GM18505 (cell line): ENCODE measurements at regions not wholly inside any gene's neighbourhood (a gene's known extent, or its start where the extent isn't known, plus 50 kb on each side); places are given as distances from the start of the nearest gene placed in this dataset.
A peak's percentile ranks its signal among the peaks of the same experiment; 100 is the strongest.

Source experiments
- ATAC-seq: cut with Tn5 transposase; IDR thresholded peaks from one replicate; pipeline ENCODE4 v1.9.1; 2021; ENCODE audit not compliant: unreplicated experiment
- POLR2A ChIP-seq: IDR thresholded peaks from 4 replicates; pipeline ENCODE4 v1.6.1; 2011; ENCODE audit warnings: borderline replicate concordance; ENCODE audit not compliant: insufficient read depth, insufficient read length; ENCODE audit errors: extremely low read depth

DNA sequence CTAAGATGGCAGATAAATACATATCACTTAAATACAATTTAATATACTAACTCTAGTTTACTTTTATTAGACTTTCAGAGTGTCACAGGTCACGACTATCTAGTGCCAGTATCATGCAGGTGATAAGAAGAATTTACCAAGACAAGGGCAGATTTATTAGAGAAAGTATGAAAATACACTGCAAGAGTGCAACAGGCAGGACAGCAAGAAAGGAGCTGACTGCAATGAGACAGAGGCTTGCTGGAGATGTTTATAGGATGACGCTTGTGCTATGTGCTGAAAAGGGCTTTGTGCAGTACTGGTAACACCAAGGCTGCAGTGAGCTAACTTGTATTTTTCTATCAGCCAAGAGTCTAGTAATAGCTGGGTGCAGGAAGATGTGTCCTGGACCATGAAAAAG lies 96.7 kb upstream of the QRFPR start:
- no peak for TF ChIP-seq POLR2A
- no peak for ATAC-seq

DNA sequence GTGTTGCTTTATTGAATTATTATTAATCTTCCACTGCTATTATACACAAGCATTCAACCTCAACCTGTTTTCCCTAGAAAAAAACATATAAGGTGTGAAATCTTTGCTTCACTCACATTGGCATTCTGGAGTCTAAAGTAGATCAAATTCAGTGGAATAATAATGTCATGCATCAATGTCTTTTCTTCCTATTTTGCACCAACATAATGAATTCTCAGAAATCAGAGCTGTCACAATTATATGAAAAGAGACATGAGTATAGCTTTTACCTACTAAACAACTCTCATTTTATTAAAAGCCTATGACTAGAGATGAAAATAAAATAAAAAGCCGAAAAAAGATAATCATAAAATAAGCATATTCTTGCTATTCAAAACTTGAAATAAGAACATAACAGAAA lies 96.3 kb upstream of the QRFPR start:
- ATAC-seq = no peak
- TF ChIP-seq POLR2A = no peak

DNA sequence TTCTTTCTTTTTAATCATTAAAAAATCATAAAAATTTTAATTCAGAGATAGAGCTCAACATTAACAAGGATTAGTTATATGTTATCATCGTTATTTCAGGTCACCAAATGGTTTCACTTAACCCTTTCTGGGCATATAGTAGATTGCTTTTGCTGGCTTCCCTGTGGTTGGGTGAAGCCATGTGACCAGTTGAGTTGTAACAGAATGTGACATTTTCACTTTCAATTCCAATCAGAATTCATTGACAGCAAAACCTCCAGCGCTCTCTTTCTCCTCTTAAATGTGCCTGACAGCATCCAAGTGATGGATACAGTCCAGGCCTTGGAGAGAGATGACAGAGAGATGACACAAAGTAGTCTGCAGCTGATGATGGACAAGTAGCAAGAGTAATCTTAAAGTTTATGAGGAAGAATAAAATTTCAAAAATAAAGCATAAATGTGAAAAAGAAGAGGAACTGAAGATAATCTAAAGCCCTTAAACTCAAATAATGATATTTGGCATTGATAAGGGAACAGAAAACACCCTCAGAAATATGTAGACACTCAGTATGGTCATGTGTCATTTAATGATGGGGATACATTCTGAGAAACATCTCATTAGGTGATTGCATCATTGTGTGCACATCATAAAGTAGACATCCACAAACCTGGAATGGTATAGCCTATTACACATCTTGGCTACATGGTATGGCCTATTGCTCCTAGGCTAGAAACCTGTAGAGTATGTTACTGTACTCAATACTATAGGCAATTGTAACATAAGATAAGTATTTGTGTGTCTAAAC lies 92.3 kb upstream of the QRFPR start:
- ATAC-seq = peak; percentile 82
- no peak for TF ChIP-seq POLR2A

DNA sequence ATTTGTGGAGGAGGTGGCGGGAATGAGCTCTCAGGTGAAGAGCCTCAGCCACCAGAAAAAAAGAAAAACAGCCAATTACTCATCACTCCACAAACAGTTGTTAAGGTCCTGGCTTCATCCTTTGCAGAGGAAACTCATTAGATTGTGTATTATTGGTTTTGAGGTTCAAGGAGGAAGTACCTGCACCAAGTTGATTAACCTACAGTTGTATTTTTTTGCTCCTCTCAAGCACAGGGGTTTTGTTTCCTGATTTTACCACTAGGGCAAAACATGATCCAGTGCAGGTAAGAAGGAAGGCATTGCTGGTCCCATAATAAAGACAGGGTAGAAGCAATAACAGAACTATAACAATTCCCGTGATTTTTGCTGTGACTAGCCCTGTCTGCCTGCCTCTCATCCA lies 84.0 kb upstream of the QRFPR start:
- no peak for ATAC-seq
- no peak for TF ChIP-seq POLR2A

DNA sequence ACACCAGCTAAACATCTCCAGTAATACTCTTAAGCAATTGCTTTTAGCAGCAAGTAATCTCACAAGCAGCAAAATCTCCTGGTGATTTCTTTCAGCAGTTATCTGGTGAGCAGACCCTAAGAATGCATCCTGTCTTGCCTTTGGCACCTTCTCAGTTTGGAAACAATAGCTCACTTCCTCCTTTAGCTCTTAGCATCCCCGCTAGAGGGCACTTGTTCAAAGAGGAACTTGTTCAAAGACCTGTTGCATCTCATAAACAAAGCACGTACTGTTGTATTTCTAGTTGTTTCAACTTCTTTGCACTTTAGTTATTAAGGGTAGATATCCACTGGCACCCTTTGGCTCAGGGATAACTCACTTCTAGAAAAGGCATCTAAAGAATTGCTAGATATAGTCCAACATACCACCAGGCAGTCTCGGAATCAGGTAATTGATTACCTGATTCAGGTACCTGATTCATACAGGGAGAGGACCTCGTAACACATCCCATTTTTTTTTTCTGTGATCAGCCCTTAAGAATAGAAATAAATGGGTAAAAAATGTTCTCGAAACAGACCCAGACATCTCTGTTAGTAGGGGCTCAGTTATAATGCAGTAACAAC lies 81.9 kb upstream of the QRFPR start:
- no peak for TF ChIP-seq POLR2A
- no peak for ATAC-seq

DNA sequence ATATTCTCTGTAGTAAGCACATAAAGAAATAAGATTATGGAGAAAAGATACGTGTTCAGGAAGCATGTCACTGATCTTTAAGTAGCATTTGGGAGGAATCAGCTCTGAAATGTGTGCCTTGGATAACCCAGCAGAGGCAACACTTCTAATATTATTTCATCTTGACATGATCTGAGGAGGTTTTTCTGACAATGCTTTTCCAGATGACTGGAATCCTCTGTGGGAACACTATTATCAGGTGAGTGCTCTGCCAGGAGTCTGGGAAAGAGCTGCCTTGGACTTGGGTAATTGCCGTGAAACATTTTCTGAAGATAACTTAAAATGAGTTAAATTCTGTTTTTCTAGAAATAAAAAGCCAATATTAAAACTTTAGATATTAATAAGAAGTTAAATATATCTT lies 78.2 kb upstream of the QRFPR start:
- TF ChIP-seq POLR2A = no peak
- ATAC-seq = no peak

DNA sequence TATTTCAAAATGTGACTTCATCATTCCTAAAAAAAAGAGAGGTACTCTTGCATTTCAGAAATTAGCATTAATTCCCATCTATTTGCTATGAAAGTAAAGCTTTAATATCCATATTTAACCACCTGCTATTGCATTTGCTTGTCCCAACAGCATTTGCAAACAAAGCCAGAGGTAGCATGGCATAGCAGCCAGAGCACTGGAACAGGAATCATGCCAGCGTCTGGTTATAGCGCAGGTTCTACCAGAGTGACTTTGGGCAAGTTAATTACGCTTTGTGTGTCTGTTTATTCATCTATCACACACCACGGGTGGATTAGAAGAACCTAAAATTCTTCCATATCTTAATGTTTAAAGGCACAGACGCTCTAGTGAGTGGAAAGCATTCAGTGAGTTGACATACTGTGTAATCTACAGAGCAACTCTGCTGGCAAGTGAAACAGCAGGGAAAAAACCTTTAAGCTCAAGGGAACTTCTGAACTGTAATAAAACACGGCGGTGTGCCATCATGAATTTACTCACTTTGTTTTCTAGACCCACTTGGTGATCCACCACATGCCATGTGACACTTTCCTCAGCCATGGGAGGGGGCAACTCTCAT lies 76.6 kb upstream of the QRFPR start:
- no peak for TF ChIP-seq POLR2A
- ATAC-seq = no peak

DNA sequence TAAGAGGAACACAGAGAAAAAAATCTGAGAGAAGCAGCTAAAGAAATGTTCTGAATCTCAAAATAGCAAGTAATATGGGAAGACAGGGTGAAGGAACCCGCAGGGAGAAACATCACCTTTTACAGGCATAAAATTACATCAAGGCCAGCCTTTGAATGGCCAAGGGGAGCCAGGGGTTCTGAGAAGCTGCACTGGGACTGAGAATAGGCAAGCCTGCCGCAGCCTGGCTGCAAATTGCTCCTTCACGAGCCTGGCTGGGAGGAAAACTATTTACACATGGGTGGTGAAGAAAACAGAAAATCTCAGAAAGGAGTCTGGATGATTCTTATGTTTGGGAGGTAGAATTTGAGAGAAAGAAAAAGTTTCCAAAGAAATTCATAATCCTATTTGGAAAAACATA lies 74.5 kb upstream of the QRFPR start:
- no peak for ATAC-seq
- TF ChIP-seq POLR2A = no peak

DNA sequence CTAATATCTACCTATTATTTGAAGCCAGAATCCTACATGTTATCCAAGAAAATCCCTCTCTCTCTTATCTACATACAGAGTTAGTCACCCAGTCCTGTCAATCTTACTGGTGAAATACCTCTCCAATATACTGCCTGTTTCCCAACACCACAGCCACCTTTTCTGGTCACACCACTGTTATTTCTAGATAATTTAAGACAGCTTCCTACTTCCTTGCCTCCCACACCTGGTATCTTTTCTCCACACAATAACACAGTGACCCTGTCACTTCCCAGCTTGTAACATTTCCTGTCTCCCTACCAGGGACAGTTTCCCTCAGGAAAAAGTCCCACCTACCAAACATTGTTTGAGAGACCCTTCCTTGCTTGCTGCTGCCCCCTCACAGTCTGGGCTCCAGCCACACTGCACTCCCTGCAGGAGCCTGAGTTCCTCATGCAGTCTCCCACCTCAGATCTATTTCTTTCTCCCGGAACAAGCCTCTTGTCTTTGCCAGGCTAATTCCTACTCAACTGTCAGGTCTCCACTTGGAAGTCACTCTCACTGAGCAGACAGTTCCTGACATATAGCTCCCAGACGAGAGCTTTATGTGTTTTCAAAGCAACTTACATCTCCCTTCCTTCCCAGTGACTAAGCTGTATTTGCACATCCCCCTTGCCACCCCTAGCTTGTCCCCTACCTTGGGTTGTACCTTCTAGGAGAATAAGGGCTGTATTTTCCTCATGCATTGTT lies 73.6 kb upstream of the QRFPR start:
- TF ChIP-seq POLR2A = no peak
- no peak for ATAC-seq

DNA sequence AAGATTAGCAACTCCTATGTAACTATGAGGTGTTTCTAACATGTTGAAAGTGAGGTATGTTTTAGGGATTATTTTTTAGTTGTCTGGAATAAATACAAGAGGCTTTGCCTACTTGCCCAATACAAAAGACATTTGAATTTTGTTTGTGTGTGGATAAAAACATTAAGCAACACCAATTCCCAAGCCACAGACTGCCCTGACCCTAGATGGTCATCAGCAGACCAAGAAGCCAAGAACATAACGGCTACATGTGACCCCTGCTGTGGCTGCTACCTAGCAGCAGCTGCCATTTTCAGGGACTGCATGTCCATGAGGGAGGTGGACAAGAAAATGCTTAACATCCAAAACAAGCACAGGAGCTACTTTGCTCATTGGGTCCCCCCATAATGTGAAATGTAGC lies 70.5 kb upstream of the QRFPR start:
- TF ChIP-seq POLR2A = no peak
- ATAC-seq = no peak

DNA sequence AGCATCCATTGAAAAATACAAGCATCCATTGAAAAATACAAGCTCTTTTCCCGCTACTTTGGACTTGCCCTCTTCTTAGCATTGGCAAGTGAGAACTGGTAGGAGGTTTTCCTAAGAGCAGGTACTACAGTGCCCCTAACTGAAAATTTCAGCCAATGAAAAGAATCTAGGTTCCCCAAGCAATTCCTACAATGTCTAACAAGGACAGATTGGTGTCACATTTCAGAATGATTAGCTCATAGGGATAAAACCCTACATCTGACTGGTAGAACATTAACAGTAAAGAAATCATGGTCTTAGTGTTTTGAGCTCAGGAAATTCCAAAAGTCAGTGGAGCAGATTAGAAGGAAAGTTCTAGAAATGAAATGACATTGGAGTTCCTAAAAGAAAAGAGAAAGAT lies 68.6 kb upstream of the QRFPR start:
- no peak for ATAC-seq
- TF ChIP-seq POLR2A = no peak

DNA sequence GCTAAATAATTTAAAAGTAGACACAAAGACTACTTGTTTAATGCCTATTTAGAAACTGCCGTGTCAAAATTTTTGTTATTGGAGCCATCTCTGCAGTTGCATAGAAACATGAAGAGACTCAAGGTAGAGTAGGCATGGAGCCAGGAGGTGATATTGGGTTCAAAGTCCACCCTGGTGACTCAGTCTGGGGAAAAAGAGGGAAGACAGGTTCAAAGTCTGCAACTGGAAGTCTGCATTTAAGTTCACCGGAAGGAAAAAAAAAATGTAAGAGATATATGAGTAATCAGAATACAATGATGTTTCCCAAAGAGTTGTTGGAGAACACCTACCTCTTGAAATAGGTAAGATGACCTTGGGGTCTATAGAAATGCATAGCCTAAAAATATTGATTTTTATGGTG lies 67.4 kb upstream of the QRFPR start:
- ATAC-seq = no peak
- TF ChIP-seq POLR2A = no peak

DNA sequence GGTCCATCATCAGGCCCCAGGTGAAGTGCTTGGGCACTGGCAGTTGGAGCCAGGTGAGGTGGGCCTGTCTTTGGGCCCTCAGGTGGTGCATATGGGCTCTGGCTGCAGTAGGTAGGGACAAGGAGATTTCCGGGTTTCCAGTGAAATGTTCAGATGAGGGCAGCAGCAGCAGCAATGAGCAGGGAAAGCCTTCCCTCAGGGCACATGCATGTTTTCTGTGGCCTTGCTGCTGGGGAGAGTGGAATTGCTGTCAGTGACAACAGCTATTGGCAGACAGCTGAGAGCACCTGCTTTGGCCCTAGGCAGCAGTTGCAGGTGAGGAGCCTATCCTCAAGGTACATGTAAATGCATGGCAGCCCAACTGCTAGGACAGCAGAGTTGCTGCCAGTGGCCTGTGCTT lies 58.9 kb upstream of the QRFPR start:
- no peak for TF ChIP-seq POLR2A

More for the DNA sequence above, 58.9 kb upstream of the QRFPR start:
- ATAC-seq = no peak
